HUES6 (cell line): ENCODE measurements at regions not wholly inside any gene's neighbourhood (a gene's known extent, or its start where the extent isn't known, plus 50 kb on each side); places are given as distances from the start of the nearest gene placed in this dataset.

Experiments
- H3K27ac ChIP-seq: 2 replicates; pipeline ENCODE4 v1.7.0; 2013; ENCODE audit warnings: low read depth, mild to moderate bottlenecking, low read length, inconsistent platforms
- H3K27me3 ChIP-seq: 2 replicates; pipeline ENCODE4 v1.6.1; 2013; ENCODE audit warnings: low read length; ENCODE audit not compliant: control insufficient read depth, insufficient read depth
- H3K36me3 ChIP-seq: 2 replicates; pipeline ENCODE4 v1.6.1; 2013; ENCODE audit warnings: low read length; ENCODE audit not compliant: control insufficient read depth, insufficient read depth
- H3K4me1 ChIP-seq: 2 replicates; pipeline ENCODE4 v1.6.1; 2013; ENCODE audit warnings: low read length; ENCODE audit not compliant: control insufficient read depth, insufficient read depth
- H3K4me3 ChIP-seq: 2 replicates; pipeline ENCODE4 v1.5.1; 2013; ENCODE audit warnings: low read depth, low read length
- H3K9ac ChIP-seq: one replicate; pipeline ENCODE4 v1.6.1; 2013; ENCODE audit warnings: mild to moderate bottlenecking, low read length
- H3K9me3 ChIP-seq: 2 replicates; pipeline ENCODE4 v1.6.1; 2013; ENCODE audit warnings: low read depth, low read length; ENCODE audit not compliant: control insufficient read depth, insufficient read depth

GRCh38 chr14:80108430-80108829 lies 102.9 kb downstream of the DIO2 start:
- Histone ChIP-seq H3K9ac (no peak overlapping the region), H3K27me3 (no peaks in the 10 kb centered on the region), H3K36me3 (no peaks in the 10 kb centered on the region), H3K4me3 (no peak overlapping the region), H3K27ac (no peak overlapping the region), H3K9me3 (no peaks in the 10 kb centered on the region), H3K4me1 (no peaks in the 10 kb centered on the region)

- Histone ChIP-seq H3K27ac (no peak overlapping the region), H3K9ac (no peak overlapping the region), H3K4me1 (no peaks in the 10 kb centered on the region)
These were observed 105.8 kb downstream of the DIO2 start for GRCh38 chr14:80105488-80105994.

GRCh38 chr14:80101835-80102234 lies 109.5 kb downstream of the DIO2 start:
- H3K9me3 ChIP-seq: no peaks in the 10 kb centered on the region
- no peaks in the 10 kb centered on the region for H3K27me3 ChIP-seq
- H3K36me3 ChIP-seq: no peaks in the 10 kb centered on the region
- no peak overlapping the region for H3K9ac ChIP-seq
- no peak overlapping the region for H3K4me3 ChIP-seq
- no peak overlapping the region for H3K27ac ChIP-seq
- no peaks in the 10 kb centered on the region for H3K4me1 ChIP-seq

More at GRCh38 chr14:80105488-80105994, 105.8 kb downstream of the DIO2 start:
- Histone ChIP-seq H3K9me3 (no peaks in the 10 kb centered on the region), H3K27me3 (no peaks in the 10 kb centered on the region), H3K4me3 (no peak overlapping the region), H3K36me3 (no peaks in the 10 kb centered on the region)

GRCh38 chr14:80100681-80101080 lies 110.6 kb downstream of the DIO2 start:
- Histone ChIP-seq H3K4me3 (no peak overlapping the region), H3K27ac (no peak overlapping the region), H3K36me3 (no peaks in the 10 kb centered on the region), H3K9me3 (no peaks in the 10 kb centered on the region), H3K9ac (no peak overlapping the region), H3K4me1 (no peaks in the 10 kb centered on the region), H3K27me3 (no peaks in the 10 kb centered on the region)

GRCh38 chr14:80095623-80096022 lies 115.7 kb downstream of the DIO2 start:
- no peak overlapping the region for H3K27ac ChIP-seq
- no peaks in the 10 kb centered on the region for H3K27me3 ChIP-seq
- no peaks in the 10 kb centered on the region for H3K9me3 ChIP-seq
- H3K4me1 ChIP-seq: no peaks in the 10 kb centered on the region
- H3K4me3 ChIP-seq: no peak overlapping the region
- H3K36me3 ChIP-seq: no peaks in the 10 kb centered on the region
- H3K9ac ChIP-seq: no peak overlapping the region

GRCh38 chr14:80087411-80087810 lies 123.9 kb downstream of the DIO2 start:
- Histone ChIP-seq H3K27me3 (no peaks in the 10 kb centered on the region), H3K27ac (no peak overlapping the region), H3K4me3 (no peak overlapping the region), H3K9me3 (peaks cover 12% of the 10 kb centered on the region), H3K4me1 (no peaks in the 10 kb centered on the region), H3K9ac (no peak overlapping the region), H3K36me3 (no peaks in the 10 kb centered on the region)

GRCh38 chr14:80084196-80084595 lies 127.1 kb downstream of the DIO2 start:
- no peak overlapping the region for H3K4me3 ChIP-seq
- no peak overlapping the region for H3K27ac ChIP-seq
- H3K27me3 ChIP-seq: no peaks in the 10 kb centered on the region
- H3K4me1 ChIP-seq: no peaks in the 10 kb centered on the region
- H3K9me3 ChIP-seq: peaks cover 12% of the 10 kb centered on the region
- no peak overlapping the region for H3K9ac ChIP-seq
- no peaks in the 10 kb centered on the region for H3K36me3 ChIP-seq

GRCh38 chr14:80080601-80081000 lies 130.7 kb downstream of the DIO2 start:
- no peaks in the 10 kb centered on the region for H3K27me3 ChIP-seq
- no peak overlapping the region for H3K27ac ChIP-seq
- H3K36me3 ChIP-seq: no peaks in the 10 kb centered on the region
- no peak overlapping the region for H3K4me3 ChIP-seq
- H3K9ac ChIP-seq: no peak overlapping the region
- no peaks in the 10 kb centered on the region for H3K4me1 ChIP-seq
- H3K9me3 ChIP-seq: no peaks in the 10 kb centered on the region

GRCh38 chr14:80078501-80078900 lies 132.8 kb downstream of the DIO2 start:
- Histone ChIP-seq H3K4me3 (no peak overlapping the region), H3K9ac (no peak overlapping the region), H3K9me3 (no peaks in the 10 kb centered on the region), H3K27ac (no peak overlapping the region), H3K36me3 (no peaks in the 10 kb centered on the region), H3K27me3 (no peaks in the 10 kb centered on the region), H3K4me1 (no peaks in the 10 kb centered on the region)

- H3K9me3 ChIP-seq: no peaks in the 10 kb centered on the region
- H3K9ac ChIP-seq: no peak overlapping the region
- no peak overlapping the region for H3K27ac ChIP-seq
- H3K4me3 ChIP-seq: no peak overlapping the region
- H3K4me1 ChIP-seq: no peaks in the 10 kb centered on the region
- no peaks in the 10 kb centered on the region for H3K36me3 ChIP-seq
- H3K27me3 ChIP-seq: no peaks in the 10 kb centered on the region
These were observed 134.0 kb downstream of the DIO2 start for GRCh38 chr14:80077262-80077661.

- no peaks in the 10 kb centered on the region for H3K36me3 ChIP-seq
- H3K27me3 ChIP-seq: no peaks in the 10 kb centered on the region
- no peak overlapping the region for H3K4me3 ChIP-seq
- H3K9me3 ChIP-seq: peaks cover 3% of the 10 kb centered on the region; the same call in 1 of the 2 replicates
- no peaks in the 10 kb centered on the region for H3K4me1 ChIP-seq
- no peak overlapping the region for H3K9ac ChIP-seq
- H3K27ac ChIP-seq: no peak overlapping the region
These were observed 136.3 kb downstream of the DIO2 start for GRCh38 chr14:80074900-80075574.
